Ascending aorta (tissue), 2 donors: ENCODE measurements at regions not wholly inside any gene's neighbourhood (a gene's known extent, or its start where the extent isn't known, plus 50 kb on each side); places are given as distances from the start of the nearest gene placed in this dataset.

Experiments used
- DNase-seq, 2 donors: peaks; one replicate each; pipeline ENCODE4 v3.0.0-alpha.2; 2019; ENCODE audit warnings: low spot score in 2 of 2
- H3K27ac ChIP-seq, 2 donors: fragments of 200-600 bp; sonication (generic); one replicate each; pipeline ENCODE4 v1.5.1; 2016 to 2017; ENCODE audit warnings: mild to moderate bottlenecking in 1 of 2
- H3K27me3 ChIP-seq: fragments of 200-600 bp; sonication (generic); one replicate; pipeline ENCODE4 v1.5.1; 2017
- H3K36me3 ChIP-seq, 2 donors: fragments of 200-600 bp; sonication (generic); one replicate each; pipeline ENCODE4 v1.5.1; 2016
- H3K4me1 ChIP-seq, 2 donors: fragments of 200-600 bp; sonication (generic); one replicate each; pipeline ENCODE4 v1.5.1; 2016 to 2017; ENCODE audit warnings: mild to moderate bottlenecking in 1 of 2
- H3K4me3 ChIP-seq, 2 donors: fragments of 200-600 bp; sonication (generic); one replicate each; pipeline ENCODE4 v1.5.1; 2016 to 2017; ENCODE audit warnings: mild to moderate bottlenecking in 1 of 2
- H3K9me3 ChIP-seq, 2 donors: fragments of 200-600 bp; sonication (generic); one replicate each; pipeline ENCODE4 v1.5.1; 2016
- CTCF ChIP-seq, 3 experiments: fragments of 200-600 bp in 2 of 3; fragments of 450-650 bp in 1 of 3; sonication (generic) in 2 of 3; IDR thresholded peaks; one replicate each; pipeline ENCODE4 v1.5.1; 2016 to 2019; ENCODE audit warnings: antibody characterized with exemption in 3 of 3, mild to moderate bottlenecking in 1 of 3, moderate library complexity in 1 of 3
- intact Hi-C: fragments of 100-400 bp; cut with DNase I; formaldehyde crosslinking; loops from one replicate; pipeline ENCODE4 v1.15.1; 2023

DNA sequence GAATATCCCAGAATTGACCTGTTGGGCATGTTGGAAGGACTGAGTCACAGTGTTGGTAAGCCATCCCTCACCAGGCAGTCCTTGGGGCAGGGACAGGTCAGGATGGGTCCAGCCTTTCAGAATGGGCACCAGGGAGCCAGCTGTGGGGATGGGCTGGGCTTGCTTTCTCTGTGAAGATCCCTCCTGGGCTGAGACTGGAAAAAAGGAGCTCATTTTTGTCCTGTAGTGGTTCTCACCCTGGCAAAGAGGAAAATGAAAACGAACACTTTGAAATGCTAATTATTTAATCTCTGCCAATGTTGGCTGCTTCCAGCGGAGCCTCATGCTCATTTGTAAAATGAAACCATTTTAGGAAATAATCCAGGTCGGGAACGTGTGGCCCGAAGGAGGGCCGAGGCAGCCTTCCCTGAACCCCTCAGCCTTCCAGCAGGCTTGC lies 237.5 kb upstream of the SALL1 start:
- DNase-seq: no peak
- intact Hi-C loops: no loop called here
- Histone ChIP-seq H3K9me3 (no peaks in the 10 kb centered on the region), H3K27me3 (no peaks in the 10 kb centered on the region), H3K4me3 (no peak overlapping the region), H3K4me1 (no peaks in the 10 kb centered on the region), H3K27ac (no peak overlapping the region), H3K36me3 (no peaks in the 10 kb centered on the region)
- no peak for TF ChIP-seq CTCF (IDR thresholded peaks at IDR 0.05)

DNA sequence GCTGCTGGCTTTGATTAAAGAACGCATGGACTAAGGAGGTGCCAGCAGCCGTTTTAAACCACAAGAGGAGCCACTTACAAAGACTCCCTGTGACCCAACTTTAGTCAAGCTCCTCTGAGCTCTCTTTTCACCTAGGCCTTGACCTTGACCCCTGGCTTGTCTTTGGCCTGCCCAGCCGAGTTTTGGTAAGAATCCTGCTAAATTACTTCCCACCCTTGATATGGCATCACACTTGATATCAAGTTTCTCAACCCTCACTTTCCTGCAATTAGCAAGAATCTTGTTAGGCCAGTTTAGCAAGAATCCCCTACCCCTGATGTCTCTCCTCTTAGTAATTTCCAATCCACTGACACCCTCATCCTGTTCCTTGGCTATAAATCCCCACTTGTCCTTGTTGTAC lies 232.8 kb upstream of the SALL1 start:
- Histone ChIP-seq H3K27me3 (no peaks in the 10 kb centered on the region), H3K9me3 (no peaks in the 10 kb centered on the region), H3K36me3 (no peaks in the 10 kb centered on the region), H3K27ac (no peak overlapping the region), H3K4me3 (no peak overlapping the region), H3K4me1 (no peaks in the 10 kb centered on the region)
- no peak for TF ChIP-seq CTCF (IDR thresholded peaks at IDR 0.05)
- no peak for DNase-seq
- intact Hi-C loops: no loop called here

GRCh38 chr16:51382940-51383339 lies 231.9 kb upstream of the SALL1 start:
- Histone ChIP-seq H3K36me3 (no peaks in the 10 kb centered on the region), H3K9me3 (no peaks in the 10 kb centered on the region), H3K27ac (no peak overlapping the region), H3K27me3 (no peaks in the 10 kb centered on the region), H3K4me3 (no peak overlapping the region), H3K4me1 (no peaks in the 10 kb centered on the region)
- no peak for TF ChIP-seq CTCF (IDR thresholded peaks at IDR 0.05)
- DNase-seq: no peak
- intact Hi-C loops: no loop called here

- intact Hi-C loops: no loop called here
- no peak overlapping the region for H3K4me3 ChIP-seq
- TF ChIP-seq CTCF (IDR thresholded peaks at IDR 0.05): no peak
- no peaks in the 10 kb centered on the region for H3K36me3 ChIP-seq
- H3K4me1 ChIP-seq: no peaks in the 10 kb centered on the region
- DNase-seq: no peak
- no peaks in the 10 kb centered on the region for H3K9me3 ChIP-seq
- no peaks in the 10 kb centered on the region for H3K27me3 ChIP-seq
- H3K27ac ChIP-seq: no peak overlapping the region
Observed at GRCh38 chr16:51382211-51382610, 231.1 kb upstream of the SALL1 start.

DNA sequence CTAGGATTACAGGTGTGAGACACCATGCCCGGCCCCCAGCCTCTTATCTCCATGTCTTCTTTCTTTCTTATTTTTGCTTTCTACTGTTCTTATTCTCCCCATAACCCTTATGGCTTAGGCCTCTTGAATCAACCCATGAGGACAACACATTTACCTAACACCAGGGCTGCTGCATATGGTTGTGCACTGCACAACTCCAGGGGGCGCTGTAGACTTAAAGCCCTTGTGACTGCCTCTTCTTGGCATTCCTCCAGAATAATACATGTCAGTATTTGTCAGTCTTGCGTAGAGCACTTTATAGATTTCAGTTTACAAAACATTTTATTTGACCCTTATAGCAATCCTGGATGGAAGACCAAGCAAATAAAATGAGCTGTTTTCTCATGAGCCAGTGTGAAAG lies 225.0 kb upstream of the SALL1 start:
- Histone ChIP-seq H3K27ac (no peak overlapping the region), H3K9me3 (no peaks in the 10 kb centered on the region), H3K27me3 (no peaks in the 10 kb centered on the region), H3K4me1 (no peaks in the 10 kb centered on the region), H3K36me3 (no peaks in the 10 kb centered on the region), H3K4me3 (no peak overlapping the region)
- no peak for TF ChIP-seq CTCF (IDR thresholded peaks at IDR 0.05)
- DNase-seq: no peak
- intact Hi-C loops: no loop called here

DNA sequence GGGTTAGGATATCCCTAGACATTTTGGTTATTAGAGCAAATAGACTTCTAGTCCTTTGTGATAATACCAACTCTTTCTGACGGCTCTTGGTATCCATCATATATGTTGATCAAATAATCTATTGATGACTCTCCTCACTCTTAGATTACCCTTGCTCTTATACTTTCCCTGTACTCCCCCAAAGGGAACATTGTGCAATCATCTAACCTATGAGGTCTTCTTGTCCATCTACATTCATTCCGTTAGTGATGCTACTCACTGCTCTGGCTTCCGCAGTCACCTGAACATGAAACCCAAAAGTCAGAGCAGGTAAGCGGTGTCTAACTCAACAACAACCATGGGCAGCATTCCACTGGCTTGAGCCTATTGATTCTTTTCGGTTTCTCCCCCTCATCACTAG lies 223.7 kb upstream of the SALL1 start:
- H3K9me3 ChIP-seq: no peaks in the 10 kb centered on the region
- no peak overlapping the region for H3K4me3 ChIP-seq
- H3K27me3 ChIP-seq: no peaks in the 10 kb centered on the region
- H3K36me3 ChIP-seq: no peaks in the 10 kb centered on the region
- no peak for TF ChIP-seq CTCF (IDR thresholded peaks at IDR 0.05)
- intact Hi-C loops: no loop called here
- H3K27ac ChIP-seq: no peak overlapping the region
- H3K4me1 ChIP-seq: no peaks in the 10 kb centered on the region
- DNase-seq: no peak
